Activated CD8-positive, alpha-beta memory T cell treated with anti-CD3 and anti-CD28 coated beads for 1 hour (primary cell): ENCODE measurements at regions not wholly inside any gene's neighbourhood (a gene's known extent, or its start where the extent isn't known, plus 50 kb on each side); places are given as distances from the start of the nearest gene placed in this dataset.

Experiments used
- DNase-seq, 2 donors: peaks; one replicate each; pipeline ENCODE4 v3.0.0-alpha.2; 2020; ENCODE audit warnings: low read depth in 1 of 2; ENCODE audit errors: extremely low read depth in 1 of 2

DNA sequence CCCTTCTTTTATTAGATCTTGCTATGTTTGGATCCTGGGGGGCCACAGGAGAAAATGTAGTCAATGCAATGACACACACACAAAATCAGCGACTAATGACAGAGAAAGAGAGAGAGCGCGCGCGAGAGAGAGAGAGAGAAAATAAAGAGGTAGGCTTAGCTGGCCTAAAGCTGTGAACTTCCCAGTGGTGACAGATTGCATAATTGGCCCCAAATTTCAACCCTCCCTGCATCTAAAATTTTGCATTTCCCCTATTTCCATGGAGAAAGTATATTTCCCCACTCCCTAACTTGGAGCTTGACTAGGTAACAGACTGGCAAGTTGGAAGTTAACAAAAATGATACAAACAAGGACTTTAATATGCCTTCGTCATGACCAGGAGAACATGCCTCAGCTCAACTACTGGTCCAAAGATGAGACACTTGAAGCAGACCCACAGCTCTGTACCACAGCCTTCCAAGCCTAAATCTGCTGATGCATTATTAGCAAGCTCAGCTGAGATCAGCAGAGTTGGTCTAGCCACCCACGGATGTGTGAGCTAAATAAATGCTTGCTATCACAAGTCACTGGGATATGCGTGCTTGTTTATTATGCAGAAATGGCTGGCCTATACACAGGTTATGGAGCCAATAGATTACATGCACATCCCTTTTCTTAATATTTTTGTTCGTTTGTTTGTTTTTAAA is 118.1 kb upstream of the PRDM1 start:
- DNase-seq: no peak

DNA sequence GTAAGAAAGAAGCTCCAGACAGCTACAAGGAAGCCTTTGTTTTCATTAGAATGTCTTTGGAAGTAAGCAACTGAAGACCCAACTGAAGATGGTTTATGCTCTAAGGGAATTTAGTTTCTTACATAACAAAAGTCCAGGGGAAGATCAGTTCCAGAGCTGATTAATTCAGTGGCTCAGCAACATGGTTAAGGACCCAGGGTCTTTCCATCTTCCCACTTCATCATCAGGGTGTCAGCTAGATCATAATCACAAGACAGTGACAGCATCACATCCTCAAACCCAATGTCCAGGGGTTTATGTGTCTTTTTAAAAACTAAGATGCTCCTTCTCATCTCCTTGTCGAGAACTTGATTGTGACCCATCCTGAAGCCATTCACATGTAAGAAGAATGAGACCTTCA is 119.7 kb upstream of the PRDM1 start:
- DNase-seq: no peak

DNA sequence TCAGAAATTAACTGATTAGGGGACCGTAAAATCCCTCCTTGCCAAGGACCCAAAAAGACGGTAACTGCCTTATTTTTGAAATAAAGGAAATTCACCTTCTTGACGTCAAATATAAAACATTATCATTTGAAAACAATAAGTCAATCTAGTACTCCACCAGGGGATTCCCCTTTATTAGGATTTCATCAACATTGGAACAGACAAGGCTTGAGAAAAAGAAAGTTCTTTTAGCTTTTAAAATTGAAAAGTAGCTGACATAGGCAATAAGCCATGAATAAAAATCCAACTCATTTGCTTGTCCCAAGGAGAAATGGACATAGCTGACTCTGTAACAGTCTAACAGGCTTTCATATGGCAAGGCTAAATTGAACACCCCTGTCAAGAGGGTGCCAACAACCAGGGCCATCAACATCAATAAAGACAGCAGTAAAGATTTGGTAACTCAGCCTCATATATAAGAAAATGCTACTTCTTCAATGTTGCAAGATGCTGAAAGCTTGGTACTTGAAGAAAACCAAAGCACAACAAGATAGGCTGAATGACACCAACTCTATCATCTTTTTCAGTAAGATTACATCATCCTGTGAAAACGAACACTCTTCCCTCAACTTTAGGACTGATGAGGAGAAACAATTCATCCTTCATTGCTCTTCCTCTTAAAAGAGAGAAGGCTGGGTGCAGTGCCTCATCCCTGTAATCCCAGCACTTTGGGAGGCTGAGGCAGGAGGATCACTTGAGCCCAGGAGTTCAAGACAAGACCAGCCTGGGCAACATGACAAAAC is 121.0 kb upstream of the PRDM1 start:
- DNase-seq: no peak

DNA sequence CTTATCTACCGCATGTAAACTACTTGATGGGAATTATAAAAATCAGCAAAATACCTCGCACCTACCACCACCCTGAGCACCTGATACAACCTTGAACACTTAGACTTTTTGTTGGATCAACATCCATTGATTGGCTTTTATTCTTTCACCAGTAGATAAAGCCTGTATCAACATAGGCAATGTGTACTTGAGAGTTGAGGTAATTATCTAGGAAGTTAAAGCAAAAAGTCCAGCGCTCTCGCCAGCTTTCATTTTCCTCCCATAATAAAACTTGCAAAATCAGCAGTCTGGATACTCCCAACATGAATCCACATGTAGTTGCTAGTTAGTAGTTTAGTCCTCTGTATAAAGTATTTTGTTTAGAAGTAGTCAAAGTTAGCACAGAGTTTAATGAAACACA is 132.0 kb upstream of the PRDM1 start:
- DNase-seq: no peak

DNA sequence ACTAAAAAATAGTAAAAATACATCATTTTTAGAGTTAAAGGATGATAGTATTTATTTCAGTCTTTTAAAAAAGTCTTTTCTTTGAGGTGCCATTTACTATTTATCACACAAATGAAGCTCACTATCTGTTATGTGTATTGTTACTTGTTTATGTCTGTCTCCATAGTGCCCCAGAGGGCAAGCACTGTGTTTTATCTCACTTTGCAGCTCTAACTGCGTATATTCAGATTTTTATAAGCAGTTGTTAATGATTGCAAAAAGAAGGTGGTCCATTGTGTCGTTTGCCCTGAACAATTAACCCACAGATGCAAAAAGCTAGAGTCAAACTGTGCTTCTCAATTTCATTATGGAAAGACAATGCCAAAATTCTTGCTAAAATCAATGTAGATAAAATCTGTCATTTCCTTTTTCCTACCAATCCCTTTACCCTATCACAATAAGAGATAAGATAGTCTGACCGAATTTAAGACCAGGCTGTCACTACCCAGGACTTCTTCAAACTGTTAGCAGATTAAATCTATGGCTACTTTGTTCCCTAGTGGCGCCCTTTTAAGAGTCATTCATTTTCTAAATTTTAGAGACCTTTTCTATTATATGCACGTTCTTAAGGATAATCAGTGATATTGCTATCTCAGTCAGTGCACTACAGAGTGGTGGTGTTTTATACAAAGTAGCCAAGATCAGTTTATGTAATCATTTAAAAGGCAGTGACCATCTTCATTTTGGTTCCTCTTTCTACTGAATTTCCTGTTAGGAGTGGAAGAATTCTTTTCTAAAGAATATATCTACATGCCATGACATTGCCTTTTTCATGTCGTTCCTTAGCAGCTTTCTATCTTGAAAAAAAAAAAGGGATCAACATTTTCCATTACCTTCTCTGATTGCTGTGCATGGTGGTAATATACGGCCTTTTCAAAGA is 133.1 kb upstream of the PRDM1 start:
- no peak for DNase-seq

DNA sequence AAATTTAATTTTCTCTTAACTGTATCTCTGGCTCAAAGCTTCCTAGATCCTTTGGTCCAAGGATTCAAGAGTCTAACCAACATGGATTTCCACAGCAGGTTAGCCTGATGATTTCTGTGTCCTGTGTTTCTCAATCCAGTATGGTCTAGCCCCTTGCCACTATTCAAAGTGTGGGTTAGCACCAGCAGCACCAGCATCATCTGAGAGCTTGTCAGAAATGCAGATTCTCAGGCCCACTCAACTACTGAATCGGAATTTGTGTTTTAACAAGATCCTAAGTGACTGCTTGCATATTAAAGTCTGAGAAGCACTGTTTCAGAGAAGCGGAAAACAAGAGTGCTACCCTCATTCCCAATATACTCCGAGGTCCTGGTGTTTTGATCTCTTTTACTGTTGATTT is 133.8 kb upstream of the PRDM1 start:
- no peak for DNase-seq

DNA sequence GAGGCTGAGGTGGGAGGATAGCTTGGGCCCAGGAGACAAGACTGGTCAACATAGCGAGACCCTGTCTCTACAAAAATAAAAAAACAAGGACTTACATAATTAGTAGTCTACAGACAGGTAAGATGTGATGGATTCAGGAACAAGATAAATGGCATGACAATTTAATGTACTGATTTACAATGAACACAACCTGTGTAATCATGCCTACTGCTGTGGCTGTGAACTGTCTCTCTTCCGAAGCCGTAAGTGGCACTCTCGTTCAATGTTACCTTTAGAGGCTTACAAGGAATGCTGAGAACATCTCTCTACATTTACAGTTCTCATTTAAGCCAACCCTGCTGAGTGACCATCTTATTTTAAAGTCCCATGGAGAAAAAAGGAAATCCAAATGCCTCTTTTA is 134.8 kb upstream of the PRDM1 start:
- DNase-seq: no peak

DNA sequence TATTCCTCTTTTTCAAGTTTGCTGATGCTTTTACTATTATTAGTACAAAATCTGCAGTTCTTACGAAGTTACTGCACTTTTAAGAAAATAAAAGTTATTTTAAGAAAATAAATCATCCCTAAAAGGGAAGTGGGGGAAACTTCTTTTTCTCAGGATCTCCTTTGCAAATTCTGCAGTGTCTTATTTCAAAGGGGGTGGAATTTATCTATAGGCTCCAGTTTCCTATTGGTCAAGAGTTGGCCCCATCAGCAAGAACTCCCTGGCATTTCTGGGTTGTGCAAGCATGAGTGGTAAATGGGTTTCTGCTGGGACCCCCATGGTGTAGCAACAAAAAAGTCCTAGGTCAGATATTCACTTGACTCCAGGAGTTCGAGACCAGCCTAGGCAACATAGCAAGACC is 136.3 kb upstream of the PRDM1 start:
- DNase-seq: no peak

DNA sequence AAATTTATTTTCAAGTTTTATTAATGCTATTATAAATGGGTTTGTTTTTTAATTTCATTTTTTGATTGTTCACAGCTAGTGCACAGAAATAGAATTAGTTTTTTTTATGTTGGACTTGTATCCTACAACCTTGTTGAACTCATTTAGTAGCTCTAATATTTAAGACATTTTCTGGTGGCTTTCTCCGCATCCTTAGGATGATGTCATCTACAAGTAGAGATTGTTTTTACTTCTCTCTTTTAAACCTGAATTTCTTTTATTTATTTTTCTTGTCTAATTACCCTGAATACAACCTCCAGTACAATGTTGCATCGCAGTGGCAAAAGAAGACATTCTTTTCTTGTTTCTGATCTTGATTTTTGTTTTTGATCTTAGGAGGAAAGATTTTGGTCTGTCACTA is 142.6 kb upstream of the PRDM1 start:
- DNase-seq: no peak

DNA sequence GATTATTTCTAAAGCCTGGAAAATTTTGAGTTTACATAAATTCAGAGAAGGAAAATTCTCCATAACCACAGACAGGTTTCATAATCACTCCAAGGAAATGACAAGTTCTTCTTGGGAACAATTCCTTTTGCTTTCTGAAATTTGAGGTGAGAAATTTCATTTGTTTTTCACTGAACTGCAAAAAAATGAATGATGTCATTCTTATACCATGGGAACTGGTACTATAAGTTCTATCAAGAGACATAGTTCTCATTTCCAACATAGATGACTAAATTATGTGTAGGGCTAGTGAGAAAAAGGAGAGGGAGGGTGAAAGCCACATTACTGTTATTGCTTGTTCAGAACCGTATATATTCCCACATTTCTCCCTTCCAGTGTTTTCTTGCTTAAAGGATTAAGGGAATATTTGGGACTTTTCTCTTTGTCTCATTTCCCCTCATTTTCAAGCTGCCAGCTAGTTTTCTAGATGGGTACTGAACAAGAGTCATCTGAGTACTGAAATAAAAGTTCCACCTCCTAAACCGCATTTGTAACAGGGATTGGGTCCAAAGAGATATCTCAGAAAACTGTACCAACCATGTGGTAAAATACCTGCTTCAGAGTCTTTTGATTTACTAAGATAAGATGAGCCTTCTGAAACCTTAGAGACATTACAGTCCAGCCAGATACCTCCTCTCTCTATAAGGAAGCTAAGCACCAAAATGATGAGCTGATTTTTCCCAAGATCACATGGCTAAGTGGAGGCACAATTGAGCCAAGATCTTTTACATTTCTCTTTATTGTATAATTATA is 144.3 kb upstream of the PRDM1 start:
- no peak for DNase-seq

DNA sequence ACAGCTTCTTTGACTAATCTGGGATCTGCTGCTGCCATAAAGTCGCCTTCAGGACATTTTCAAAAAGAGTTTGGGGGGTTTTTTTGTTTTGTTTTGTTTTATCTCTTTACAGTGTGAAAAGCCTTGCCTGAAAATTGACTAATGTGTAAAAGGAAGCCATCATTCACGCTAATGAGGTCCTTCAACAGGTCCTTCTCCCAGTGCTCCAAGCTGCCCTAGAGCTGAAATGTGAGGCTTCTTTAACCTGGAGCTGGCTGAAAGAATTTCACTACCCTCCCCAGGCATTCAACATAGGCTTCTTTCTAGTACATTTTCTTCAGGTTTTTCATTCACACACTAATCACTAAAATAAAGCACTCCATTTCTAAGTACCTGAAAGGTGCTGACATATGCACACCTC is 145.1 kb upstream of the PRDM1 start:
- no peak for DNase-seq

DNA sequence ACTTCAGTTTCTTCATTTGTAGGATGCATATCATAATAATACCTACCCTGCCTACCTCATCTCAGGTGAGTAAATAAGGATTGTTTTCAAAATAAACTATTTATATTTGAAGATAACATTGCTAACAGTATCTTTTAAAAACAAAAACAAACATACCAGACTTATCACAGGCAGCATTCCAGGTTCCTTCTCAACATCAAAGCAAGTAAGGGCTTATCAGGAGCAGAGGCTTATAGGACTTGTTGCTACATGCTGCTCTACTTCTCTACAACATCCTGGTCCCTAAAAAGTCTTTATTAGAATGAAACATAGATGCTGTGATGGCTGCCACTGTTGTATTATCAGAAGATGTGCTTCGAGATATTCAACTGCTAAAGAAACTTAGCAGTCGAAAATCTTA is 149.2 kb upstream of the PRDM1 start:
- DNase-seq: no peak

DNA sequence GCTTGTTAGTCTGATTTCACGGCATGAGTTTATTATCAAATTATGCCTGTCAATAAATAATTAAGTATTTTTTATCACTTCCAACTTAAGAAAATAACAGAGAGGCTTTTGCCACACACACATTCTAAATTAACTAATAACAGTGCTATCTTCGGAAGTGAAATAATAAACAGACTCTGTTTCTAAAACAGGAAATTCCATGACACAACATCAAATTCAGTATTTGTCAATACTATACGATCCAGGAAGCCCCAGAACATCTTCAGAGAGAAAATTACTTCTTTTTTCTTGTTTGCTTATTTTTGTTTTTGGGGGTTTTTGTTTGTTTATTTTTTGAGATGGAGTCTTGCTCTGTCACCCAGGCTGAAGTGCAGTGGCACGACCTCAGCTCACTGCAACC is 150.7 kb upstream of the PRDM1 start:
- DNase-seq: no peak

DNA sequence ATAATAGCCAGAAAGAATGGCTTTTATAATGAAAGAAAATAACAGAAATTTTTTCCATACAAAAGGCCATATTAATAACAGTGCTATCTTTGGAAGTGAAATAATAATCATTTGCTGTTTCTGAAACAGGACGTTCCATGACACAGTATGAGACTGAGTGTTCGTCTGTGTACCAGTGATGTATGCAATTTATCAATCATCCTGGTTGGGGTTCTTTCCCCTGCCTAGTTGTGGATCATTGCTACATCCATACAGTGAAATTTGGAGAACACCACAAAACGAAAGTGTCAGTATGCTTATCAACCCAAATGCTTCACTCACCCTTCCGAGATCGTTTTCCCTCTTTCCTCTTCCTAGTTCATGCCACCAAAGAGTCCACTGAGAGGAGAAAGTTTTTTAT is 151.4 kb upstream of the PRDM1 start:
- DNase-seq: no peak

DNA sequence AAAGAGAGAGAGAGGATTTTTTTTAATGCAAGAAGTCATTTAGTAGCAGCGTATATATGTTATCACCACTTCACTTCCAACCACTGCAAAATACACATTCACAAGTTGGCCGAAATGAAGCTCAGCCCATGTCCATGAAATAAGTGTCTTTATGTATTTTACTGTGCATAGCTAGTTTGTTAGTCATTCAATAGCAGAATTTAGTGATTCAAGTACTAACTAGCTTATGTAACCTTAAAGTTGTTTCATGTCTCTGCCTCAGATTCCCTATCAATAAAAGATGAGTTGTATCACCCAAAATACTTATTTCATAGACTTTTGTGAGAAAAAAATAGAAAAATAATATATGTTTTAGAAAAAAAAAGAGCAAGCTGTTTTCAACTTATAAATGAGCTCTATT is 153.7 kb upstream of the PRDM1 start:
- DNase-seq: no peak

DNA sequence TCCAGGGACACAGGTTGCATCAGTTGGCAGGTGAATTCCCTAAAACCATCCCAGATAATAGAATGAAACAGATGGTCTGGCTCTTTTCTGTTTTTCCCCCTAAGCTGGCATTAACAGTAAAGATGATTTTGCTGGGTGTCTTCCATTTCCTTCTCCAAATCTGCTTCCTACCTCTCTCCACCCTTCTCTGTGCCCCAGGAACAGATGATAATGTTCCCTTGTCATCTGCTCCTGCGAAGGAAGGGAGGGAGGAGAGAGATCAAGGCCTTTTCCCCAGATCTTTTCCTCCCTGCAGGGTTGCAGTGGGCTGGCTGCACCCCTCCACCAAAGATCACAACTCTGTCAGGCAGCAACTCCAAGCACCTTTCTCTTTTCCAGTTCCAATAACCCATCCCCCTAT is 156.5 kb upstream of the PRDM1 start:
- no peak for DNase-seq

DNA sequence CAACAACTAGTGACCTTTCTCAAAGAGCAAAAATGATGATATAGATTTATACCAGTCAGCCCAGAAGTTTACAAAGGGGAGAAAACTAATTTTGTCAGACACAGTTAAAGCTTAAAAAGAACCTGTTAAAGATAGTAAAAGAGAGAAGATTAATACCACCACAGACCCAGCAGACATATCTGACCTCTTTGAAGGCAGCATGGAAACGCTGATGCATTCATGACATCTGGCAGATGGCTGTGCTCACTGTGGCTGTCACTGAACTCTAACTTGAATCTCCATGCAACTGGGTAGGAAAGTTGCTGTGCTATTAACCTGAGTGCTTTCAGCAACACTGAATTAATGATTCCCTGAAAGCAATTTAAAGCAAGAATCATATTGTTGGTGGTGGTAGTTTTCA is 159.8 kb upstream of the PRDM1 start:
- DNase-seq: no peak

DNA sequence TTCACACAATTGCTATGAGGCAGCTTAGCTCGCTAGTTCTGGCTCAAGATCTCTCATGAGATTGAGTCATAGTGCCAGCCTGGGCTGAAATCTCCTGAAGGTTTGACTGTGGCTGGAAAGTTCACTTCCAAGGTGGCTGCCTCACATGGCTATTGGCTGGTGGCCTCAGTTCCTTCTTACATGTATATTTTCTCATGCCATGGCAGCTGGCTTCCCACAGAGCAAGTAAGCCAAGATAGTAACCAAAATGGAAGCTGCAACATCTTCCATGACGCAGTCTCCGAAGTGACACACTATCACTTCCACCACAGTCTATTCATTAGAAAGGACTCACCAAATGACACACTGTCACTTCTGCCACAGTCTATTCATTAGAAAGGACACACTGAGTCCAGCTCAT is 160.4 kb upstream of the PRDM1 start:
- no peak for DNase-seq

DNA sequence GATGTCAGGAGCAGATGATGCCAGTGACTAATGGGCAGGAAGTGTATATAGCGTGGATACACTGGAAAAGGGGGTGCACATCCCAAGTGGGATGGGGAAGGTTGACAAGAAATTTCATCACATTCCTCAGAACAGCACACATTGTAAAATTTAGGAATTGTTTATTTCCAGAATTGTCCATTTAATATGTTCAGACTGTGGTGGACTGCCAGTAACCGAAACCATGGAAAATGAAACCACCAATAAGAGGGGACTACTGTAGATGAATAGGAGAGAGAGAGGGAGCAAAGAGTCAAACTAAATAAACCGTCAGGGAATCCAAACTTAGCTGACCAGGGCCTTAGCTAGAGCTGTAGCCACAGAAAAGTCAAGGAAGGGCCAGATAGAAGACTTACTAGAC is 164.4 kb upstream of the PRDM1 start:
- no peak for DNase-seq

DNA sequence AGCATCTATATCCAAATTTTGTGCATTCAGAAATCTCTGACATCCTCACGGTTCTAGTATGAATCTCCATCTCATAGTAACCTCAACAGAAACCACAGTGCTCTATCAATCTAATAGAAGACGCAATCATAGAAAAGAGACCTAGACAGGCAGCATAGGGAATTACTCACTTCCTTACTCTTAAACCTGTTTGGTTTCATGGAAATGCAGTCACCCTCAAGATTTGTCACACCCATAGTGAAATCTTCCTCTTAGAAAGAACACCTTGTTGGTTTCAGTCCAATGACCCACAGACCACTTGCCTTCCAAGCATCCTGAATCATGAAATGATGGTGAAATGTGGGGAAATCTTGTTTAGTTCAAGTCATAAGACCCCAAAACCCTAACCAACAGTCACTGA is 166.1 kb upstream of the PRDM1 start:
- DNase-seq: no peak
